H7 (cell line): ENCODE measurements at regions not wholly inside any gene's neighbourhood (a gene's known extent, or its start where the extent isn't known, plus 50 kb on each side); places are given as distances from the start of the nearest gene placed in this dataset.

Source experiments
- DNase-seq: peaks from one replicate; pipeline ENCODE4 v3.0.0; 2012
- H3K27me3 ChIP-seq: 2 replicates; pipeline ENCODE4 v1.6.0; 2011; ENCODE audit warnings: mild to moderate bottlenecking, low read length; ENCODE audit not compliant: control insufficient read depth, insufficient read depth
- H3K36me3 ChIP-seq: replicated peaks from 2 replicates; pipeline ENCODE4 v1.5.1; 2011; ENCODE audit warnings: low read length; ENCODE audit not compliant: control insufficient read depth, insufficient read depth
- H3K4me3 ChIP-seq: 2 replicates; pipeline ENCODE4 v1.5.1; 2011; ENCODE audit warnings: low read depth, mild to moderate bottlenecking, control low read depth, low read length, moderate library complexity; ENCODE audit not compliant: insufficient read depth

DNA sequence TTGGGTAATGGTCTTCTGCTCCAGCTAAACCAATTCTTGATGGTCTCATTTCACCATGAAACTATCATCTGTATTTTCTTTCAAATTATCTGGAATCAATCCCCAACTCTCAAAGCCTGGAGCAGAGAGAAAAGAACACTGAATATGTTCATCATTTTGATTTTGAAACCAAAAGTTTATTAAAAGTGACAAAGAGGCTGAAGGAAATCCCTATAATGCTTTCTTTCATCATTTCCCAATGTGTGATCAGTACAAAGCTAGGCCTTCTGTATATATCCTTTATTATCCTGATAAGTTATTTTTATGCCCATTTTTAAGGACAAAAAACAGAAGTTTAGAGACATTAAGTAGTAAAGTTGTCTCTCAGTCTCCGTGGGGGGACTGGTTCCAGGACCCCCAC, 50.1 kb upstream of the MBNL1 start:
- no peak for DNase-seq
- Histone ChIP-seq H3K27me3 (no peaks in the 10 kb centered on the region), H3K36me3 (no peaks in the 10 kb centered on the region), H3K4me3 (no peak overlapping the region)
